ENCODE measurements at regions not wholly inside any gene's neighbourhood (a gene's known extent, or its start where the extent isn't known, plus 50 kb on each side); places are given as distances from the start of the nearest gene placed in this dataset.

DNA sequence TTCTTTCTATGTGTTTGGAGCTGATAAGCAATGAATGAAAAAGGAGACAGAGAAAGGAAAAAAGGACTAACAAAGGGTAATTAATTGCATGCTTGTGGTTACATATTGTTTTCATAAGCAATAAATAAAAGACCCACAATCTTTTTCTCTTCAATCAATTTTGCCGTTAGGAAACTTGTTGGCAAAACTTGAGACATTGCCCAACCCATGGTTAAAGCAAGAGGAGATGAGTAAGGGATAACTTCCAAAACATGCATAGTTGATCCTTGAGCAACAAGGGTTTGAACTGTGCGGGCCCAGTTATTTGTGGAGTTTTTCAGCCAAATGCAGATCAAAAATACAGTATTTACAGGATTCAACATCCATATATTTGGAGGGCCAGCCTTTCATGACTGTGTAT is 572.4 kb downstream of the AMY1C start:
- TF ChIP-seq, protein P1, sequence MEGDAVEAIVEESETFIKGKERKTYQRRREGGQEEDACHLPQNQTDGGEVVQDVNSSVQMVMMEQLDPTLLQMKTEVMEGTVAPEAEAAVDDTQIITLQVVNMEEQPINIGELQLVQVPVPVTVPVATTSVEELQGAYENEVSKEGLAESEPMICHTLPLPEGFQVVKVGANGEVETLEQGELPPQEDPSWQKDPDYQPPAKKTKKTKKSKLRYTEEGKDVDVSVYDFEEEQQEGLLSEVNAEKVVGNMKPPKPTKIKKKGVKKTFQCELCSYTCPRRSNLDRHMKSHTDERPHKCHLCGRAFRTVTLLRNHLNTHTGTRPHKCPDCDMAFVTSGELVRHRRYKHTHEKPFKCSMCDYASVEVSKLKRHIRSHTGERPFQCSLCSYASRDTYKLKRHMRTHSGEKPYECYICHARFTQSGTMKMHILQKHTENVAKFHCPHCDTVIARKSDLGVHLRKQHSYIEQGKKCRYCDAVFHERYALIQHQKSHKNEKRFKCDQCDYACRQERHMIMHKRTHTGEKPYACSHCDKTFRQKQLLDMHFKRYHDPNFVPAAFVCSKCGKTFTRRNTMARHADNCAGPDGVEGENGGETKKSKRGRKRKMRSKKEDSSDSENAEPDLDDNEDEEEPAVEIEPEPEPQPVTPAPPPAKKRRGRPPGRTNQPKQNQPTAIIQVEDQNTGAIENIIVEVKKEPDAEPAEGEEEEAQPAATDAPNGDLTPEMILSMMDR (IDR thresholded peaks at IDR 0.05): no peak
- TF ChIP-seq ZFX (IDR thresholded peaks at IDR 0.05; ENCODE audit: borderline replicate concordance): no peak
